Brain microvascular endothelial cell (primary cell): ENCODE measurements at regions not wholly inside any gene's neighbourhood (a gene's known extent, or its start where the extent isn't known, plus 50 kb on each side); places are given as distances from the start of the nearest gene placed in this dataset.

ENCODE experiments used
- DNase-seq: peaks from one replicate; pipeline ENCODE4 v3.0.0-alpha.2; 2020
- H3K27ac ChIP-seq: fragments of 250-450 bp; sonication (Bioruptor Pico); 2 replicates; pipeline ENCODE4 v1.5.1; 2020; ENCODE audit warnings: mild to moderate bottlenecking, moderate library complexity
- H3K27me3 ChIP-seq: fragments of 250-450 bp; sonication (Bioruptor Pico); replicated peaks from 2 replicates; pipeline ENCODE4 v1.5.1; 2020; ENCODE audit warnings: mild to moderate bottlenecking
- H3K36me3 ChIP-seq: fragments of 250-450 bp; sonication (Bioruptor Pico); replicated peaks from 2 replicates; pipeline ENCODE4 v1.5.1; 2020; ENCODE audit warnings: mild to moderate bottlenecking
- H3K4me3 ChIP-seq: 2 replicates; pipeline ENCODE4 v1.5.1; 2011; ENCODE audit warnings: low read depth, mild to moderate bottlenecking, control low read depth, low read length, moderate library complexity
- CTCF ChIP-seq: IDR thresholded peaks from 2 replicates; pipeline ENCODE4 v1.5.1; 2011; ENCODE audit warnings: low read depth, mild to moderate bottlenecking, moderate library complexity, low read length, control low read depth, inconsistent platforms; ENCODE audit errors: missing control alignments
- in situ Hi-C: cut with HindIII; loops from 2 replicates; pipeline ENCODE4 v1.10.0; 2017; ENCODE audit warnings: low sequenced_read_pairs, low pct_ligation_motif_present

- Histone ChIP-seq H3K36me3 (no peaks in the 10 kb centered on the region), H3K27me3 (no peaks in the 10 kb centered on the region), H3K27ac (no peak overlapping the region), H3K4me3 (no peak overlapping the region)
- no peak for DNase-seq
- TF ChIP-seq CTCF: no peak
- in situ Hi-C loops: no loop called here
These were observed 504.2 kb downstream of the ENC1 start for GRCh38 chr5:74136276-74136825.

GRCh38 chr5:74135033-74135432 is 505.5 kb downstream of the ENC1 start:
- Histone ChIP-seq H3K36me3 (no peaks in the 10 kb centered on the region), H3K4me3 (no peak overlapping the region), H3K27me3 (no peaks in the 10 kb centered on the region), H3K27ac (no peak overlapping the region)
- no peak for TF ChIP-seq CTCF
- no peak for DNase-seq
- in situ Hi-C loops: no loop called here

GRCh38 chr5:74132485-74132884 is 506.5 kb downstream of the ARHGEF28 start:
- in situ Hi-C loops: no loop called here
- no peak for TF ChIP-seq CTCF
- Histone ChIP-seq H3K27ac (no peak overlapping the region), H3K27me3 (no peaks in the 10 kb centered on the region), H3K4me3 (no peak overlapping the region), H3K36me3 (no peaks in the 10 kb centered on the region)
- no peak for DNase-seq

- no peak for TF ChIP-seq CTCF
- in situ Hi-C loops: no loop called here
- no peak overlapping the region for H3K27ac ChIP-seq
- no peak overlapping the region for H3K4me3 ChIP-seq
- H3K36me3 ChIP-seq: no peaks in the 10 kb centered on the region
- no peak for DNase-seq
- no peaks in the 10 kb centered on the region for H3K27me3 ChIP-seq
These were observed 505.3 kb downstream of the ARHGEF28 start for GRCh38 chr5:74131250-74131649.

- Histone ChIP-seq H3K36me3 (no peaks in the 10 kb centered on the region), H3K4me3 (no peak overlapping the region), H3K27ac (no peak overlapping the region), H3K27me3 (no peaks in the 10 kb centered on the region)
- in situ Hi-C loops: no loop called here
- no peak for TF ChIP-seq CTCF
- no peak for DNase-seq
These were observed 504.3 kb downstream of the ARHGEF28 start for GRCh38 chr5:74130155-74130897.
